ENCODE measurements at regions not wholly inside any gene's neighbourhood (a gene's known extent, or its start where the extent isn't known, plus 50 kb on each side); places are given as distances from the start of the nearest gene placed in this dataset.

GRCh38 chr13:62162860-62163259, 747.2 kb upstream of the PCDH20 start:
- TF ChIP-seq JUN (IDR thresholded peaks at IDR 0.05; ENCODE audit: borderline replicate concordance, insufficient read depth, insufficient read length, low read depth) (no peak), CTCF (IDR thresholded peaks at IDR 0.05; ENCODE audit: extremely low read depth in 1 of 2, insufficient read depth in 1 of 2, low read depth in 1 of 2, low read length in 2 of 2) (no peak), EZH2 (IDR thresholded peaks at IDR 0.05; ENCODE audit: borderline replicate concordance, low read depth, low read length, severe bottlenecking) (no peak), MAX (IDR thresholded peaks at IDR 0.05; ENCODE audit: insufficient read depth, insufficient read length) (no peak), GATA2 (IDR thresholded peaks at IDR 0.05; ENCODE audit: insufficient read depth, insufficient read length, low read depth, low read length) (no peak)

Data from endothelial cell of umbilical vein (primary cell).